Activated CD8-positive, alpha-beta T cell treated with anti-CD3 and anti-CD28 coated beads for 36 hours (primary cell): ENCODE measurements at regions not wholly inside any gene's neighbourhood (a gene's known extent, or its start where the extent isn't known, plus 50 kb on each side); places are given as distances from the start of the nearest gene placed in this dataset.

Source experiments
- ATAC-seq: fragments of 200-7000 bp; cut with Tn5 transposase; one replicate; pipeline ENCODE4 v1.10.0; 2021; ENCODE audit warnings: mild to moderate bottlenecking, moderate library complexity
- CTCF ChIA-PET: fragments of 350-600 bp; sonication (Branson Sonifier 250); formaldehyde crosslinking; loops from one replicate; lab custom pipeline; 2021; ENCODE audit warnings: antibody characterized with exemption; lab: Charles Lee
- POLR2A ChIA-PET: fragments of 350-600 bp; sonication (Branson Sonifier 250); formaldehyde crosslinking; loops from one replicate; lab custom pipeline; 2021; ENCODE audit warnings: antibody characterized with exemption; lab: Charles Lee
- DNase-seq: peaks from one replicate; pipeline ENCODE4 v3.0.0-alpha.2; 2020
- H3K27ac Mint-ChIP-seq: one replicate; pipeline ENCODE4 v1.8.0; 2021; ENCODE audit warnings: mild to moderate bottlenecking, mixed read lengths
- H3K27me3 Mint-ChIP-seq: one replicate; pipeline ENCODE4 v1.8.0; 2021; ENCODE audit warnings: mixed read lengths
- H3K36me3 Mint-ChIP-seq: one replicate; pipeline ENCODE4 v1.8.0; 2021; ENCODE audit warnings: low read depth, mixed read lengths
- H3K4me1 Mint-ChIP-seq: one replicate; pipeline ENCODE4 v1.8.0; 2021; ENCODE audit warnings: low read depth, mixed read lengths
- H3K4me3 Mint-ChIP-seq: one replicate; pipeline ENCODE4 v1.8.0; 2021; ENCODE audit warnings: mild to moderate bottlenecking, moderate library complexity, mixed read lengths
- H3K9me3 Mint-ChIP-seq: one replicate; pipeline ENCODE4 v1.8.0; 2021; ENCODE audit warnings: mixed read lengths
- CTCF ChIP-seq: fragments of 200-600 bp; IDR thresholded peaks from one replicate; pipeline ENCODE4 v1.8.0; 2022; ENCODE audit warnings: antibody characterized with exemption, mild to moderate bottlenecking
- intact Hi-C: fragments of 100-400 bp; cut with micrococcal nuclease; formaldehyde crosslinking; loops from one replicate; pipeline ENCODE4 v1.10.0; 2022

GRCh38 chr16:87200637-87201036 is 116.6 kb downstream of the C16orf95 start:
- Mint-ChIP-seq H3K27ac (no peak overlapping the region), H3K27me3 (peaks cover 12% of the 10 kb centered on the region), H3K4me3 (no peak overlapping the region), H3K36me3 (no peaks in the 10 kb centered on the region), H3K9me3 (no peaks in the 10 kb centered on the region), H3K4me1 (no peaks in the 10 kb centered on the region)
- intact Hi-C loops: no loop called here
- TF ChIP-seq CTCF: no peak
- no peak for DNase-seq
- CTCF ChIA-PET: interaction anchor here (1.7 to 2.4 kb wide), 2 partner anchors 78 to 97 kb away, joined by 4 to 12 read pairs; no protein-coding TSS in a partner anchor
- no peak for ATAC-seq
- POLR2A ChIA-PET: no interaction called here

GRCh38 chr16:87201052-87201451 is 116.1 kb downstream of the C16orf95 start:
- intact Hi-C loops: no loop called here

GRCh38 chr16:87201790-87202189 is 115.4 kb downstream of the C16orf95 start:
- Mint-ChIP-seq H3K4me3 (no peak overlapping the region), H3K9me3 (no peaks in the 10 kb centered on the region), H3K4me1 (no peaks in the 10 kb centered on the region), H3K27me3 (peaks cover 12% of the 10 kb centered on the region), H3K27ac (no peak overlapping the region), H3K36me3 (no peaks in the 10 kb centered on the region)
- no peak for TF ChIP-seq CTCF
- ATAC-seq (no peak), DNase-seq (no peak)
- ChIA-PET POLR2A (no interaction called here), CTCF (interaction anchor here (0.7 to 2.4 kb wide), 6 partner anchors 33 to 434 kb away, joined by 3 to 12 read pairs (median 4); no protein-coding TSS in a partner anchor)
- intact Hi-C loops: loop anchor here (2.0 kb wide), 1 partner anchor 77 kb away; no protein-coding TSS in a partner anchor

More at GRCh38 chr16:87201052-87201451, 116.1 kb downstream of the C16orf95 start:
- TF ChIP-seq CTCF: no peak
- no peaks in the 10 kb centered on the region for H3K36me3 Mint-ChIP-seq
- no peak overlapping the region for H3K4me3 Mint-ChIP-seq
- H3K4me1 Mint-ChIP-seq: no peaks in the 10 kb centered on the region
- H3K9me3 Mint-ChIP-seq: no peaks in the 10 kb centered on the region
- CTCF ChIA-PET: interaction anchor here (1.7 to 2.4 kb wide), 2 partner anchors 78 to 97 kb away, joined by 4 to 12 read pairs; no protein-coding TSS in a partner anchor
- DNase-seq (no peak), ATAC-seq (no peak)
- peaks cover 12% of the 10 kb centered on the region for H3K27me3 Mint-ChIP-seq
- H3K27ac Mint-ChIP-seq: no peak overlapping the region
- POLR2A ChIA-PET: no interaction called here

- CTCF ChIA-PET: interaction anchor here (0.9 to 2.4 kb wide), 6 partner anchors 23 to 433 kb away, joined by 3 to 12 read pairs (median 4); no protein-coding TSS in a partner anchor
These were observed 114.8 kb downstream of the C16orf95 start for GRCh38 chr16:87202346-87202745.

More at GRCh38 chr16:87202346-87202745, 114.8 kb downstream of the C16orf95 start:
- intact Hi-C loops: loop anchor here (2.0 kb wide), 1 partner anchor 76 kb away; no protein-coding TSS in a partner anchor
- Mint-ChIP-seq H3K27me3 (peaks cover 12% of the 10 kb centered on the region), H3K36me3 (no peaks in the 10 kb centered on the region), H3K4me1 (no peaks in the 10 kb centered on the region), H3K27ac (no peak overlapping the region), H3K4me3 (no peak overlapping the region), H3K9me3 (no peaks in the 10 kb centered on the region)
- no peak for TF ChIP-seq CTCF
- no peak for ATAC-seq
- no peak for DNase-seq
- POLR2A ChIA-PET: no interaction called here
